ENCODE measurements at regions not wholly inside any gene's neighbourhood (a gene's known extent, or its start where the extent isn't known, plus 50 kb on each side); places are given as distances from the start of the nearest gene placed in this dataset.

- Histone ChIP-seq H3K79me2 (ENCODE audit: control insufficient read depth, insufficient read depth, low read length) (no peaks in the 10 kb centered on the region), H3K4me1 (ENCODE audit: control insufficient read depth, extremely low read depth, insufficient read depth, low read length) (no peaks in the 10 kb centered on the region), H3K27me3 (ENCODE audit: control insufficient read depth in 2 of 2, insufficient read depth in 2 of 2, low read length in 2 of 2) (no peaks in the 10 kb centered on the region), H3K36me3 (ENCODE audit: control insufficient read depth in 2 of 2, extremely low read depth in 1 of 2, insufficient read depth in 2 of 2, low read length in 2 of 2) (no peaks in the 10 kb centered on the region), H2AFZ (ENCODE audit: low read depth, low read length) (no peak overlapping the region), H3K9me3 (replicated peaks; ENCODE audit: control insufficient read depth, insufficient read depth, low read length) (no peaks in the 10 kb centered on the region), H3K4me3 (replicated peaks in 1 of 3; ENCODE audit: insufficient read depth in 1 of 3, low read depth in 1 of 3, low read length in 3 of 3) (no peak overlapping the region), H3K9me1 (replicated peaks; ENCODE audit: control insufficient read depth, extremely low read depth, insufficient read depth, low read length) (no peaks in the 10 kb centered on the region), H3K9ac (replicated peaks; ENCODE audit: extremely low read depth, insufficient read depth, low read length) (no peak overlapping the region), H4K20me1 (replicated peaks; ENCODE audit: control insufficient read depth, extremely low read depth, insufficient read depth, low read length) (no peaks in the 10 kb centered on the region), H3K27ac (ENCODE audit: insufficient read depth, low read depth, low read length) (no peak overlapping the region), H3K4me2 (ENCODE audit: insufficient read depth, low read length) (no peak overlapping the region)
- ChIA-PET CTCF (no interaction called here), POLR2A (no interaction called here)
- intact Hi-C loops (cut with micrococcal nuclease) = no loop called here
- no peak for FAIRE-seq
- DNase-seq (ENCODE audit: low read depth, low spot score) = no peak
- BruUV-seq (replicated peaks) = no TSS peak
- TF ChIP-seq POLR2A (IDR thresholded peaks at IDR 0.05; ENCODE audit: low read depth, low read length) = no peak
- no peak for TF ChIP-seq MYC (IDR thresholded peaks at IDR 0.05; ENCODE audit: low read depth, low read length)
- no peak for TF ChIP-seq JUN (IDR thresholded peaks at IDR 0.05; ENCODE audit: borderline replicate concordance, insufficient read depth, insufficient read length, low read depth)
- no peak for TF ChIP-seq FOS (IDR thresholded peaks at IDR 0.05; ENCODE audit: borderline replicate concordance, insufficient read depth, low read length)
- no peak for TF ChIP-seq POLR2AphosphoS5 (IDR thresholded peaks at IDR 0.05; ENCODE audit: insufficient read depth, low read depth, low read length)
- TF ChIP-seq GATA2 (IDR thresholded peaks at IDR 0.05; ENCODE audit: insufficient read depth, insufficient read length, low read depth, low read length) = no peak
- TF ChIP-seq EZH2 (IDR thresholded peaks at IDR 0.05; ENCODE audit: borderline replicate concordance, low read depth, low read length, severe bottlenecking) = no peak
- no peak for TF ChIP-seq CTCF (IDR thresholded peaks at IDR 0.05; ENCODE audit: extremely low read depth in 1 of 2, insufficient read depth in 1 of 2, low read depth in 1 of 2, low read length in 2 of 2)
- TF ChIP-seq MAX (IDR thresholded peaks at IDR 0.05; ENCODE audit: insufficient read depth, insufficient read length) = no peak
- dilution Hi-C loops (cut with MboI; ENCODE audit: extremely low pct_ligation_motif_present, low sequenced_read_pairs) = no loop called here
These were observed 279.6 kb downstream of the PDGFC start for GRCh38 chr4:156692016-156692415.

Measured in endothelial cell of umbilical vein (primary cell).